ENCODE measurements at regions not wholly inside any gene's neighbourhood (a gene's known extent, or its start where the extent isn't known, plus 50 kb on each side); places are given as distances from the start of the nearest gene placed in this dataset.

DNA sequence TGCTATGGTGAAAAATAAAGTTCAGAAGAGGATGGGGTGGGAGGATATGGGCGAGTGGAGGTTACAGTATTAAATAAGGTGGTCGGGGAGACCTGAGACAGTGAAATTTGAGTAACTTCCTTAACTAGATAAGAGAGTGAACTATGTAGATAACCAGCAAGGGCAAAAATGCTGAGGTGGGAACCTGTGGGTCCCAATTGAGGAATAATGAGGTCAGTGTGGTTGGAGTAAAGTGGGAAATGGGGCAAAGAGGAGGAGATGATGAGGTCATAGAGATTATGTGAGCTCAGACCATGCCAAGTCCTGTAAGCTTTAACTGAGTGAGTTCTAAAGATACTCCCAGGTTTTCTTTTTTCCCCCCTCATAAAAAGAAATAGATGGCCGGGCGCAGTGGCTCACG is 614.6 kb upstream of the PLXNA2 start:
- no peak overlapping the region for H3K4me3 ChIP-seq (ENCODE audit: low read length)
- H3K36me3 Mint-ChIP-seq (ENCODE audit: low read depth), result no peaks in the 10 kb centered on the region
- CTCF ChIA-PET, result no interaction called here
- DNase-seq, result no peak
- H3K27me3 Mint-ChIP-seq, result peaks cover 9% of the 10 kb centered on the region
- intact Hi-C loops (cut with DNase I, micrococcal nuclease), result no loop called here
- H3K9me3 ChIP-seq (ENCODE audit: control insufficient read depth in 1 of 2, insufficient read depth in 1 of 2, low read length in 2 of 2), result peaks cover 0 to 4% of the 10 kb centered on the region in 2 experiments
- POLR2A ChIA-PET, result no interaction called here
- H3K36me3 ChIP-seq (ENCODE audit: insufficient read depth, low read length), result no peaks in the 10 kb centered on the region
- H3K27ac ChIP-seq (ENCODE audit: low read depth in 1 of 2, low read length in 2 of 2), result no peak overlapping the region
- TF ChIP-seq, protein P1, sequence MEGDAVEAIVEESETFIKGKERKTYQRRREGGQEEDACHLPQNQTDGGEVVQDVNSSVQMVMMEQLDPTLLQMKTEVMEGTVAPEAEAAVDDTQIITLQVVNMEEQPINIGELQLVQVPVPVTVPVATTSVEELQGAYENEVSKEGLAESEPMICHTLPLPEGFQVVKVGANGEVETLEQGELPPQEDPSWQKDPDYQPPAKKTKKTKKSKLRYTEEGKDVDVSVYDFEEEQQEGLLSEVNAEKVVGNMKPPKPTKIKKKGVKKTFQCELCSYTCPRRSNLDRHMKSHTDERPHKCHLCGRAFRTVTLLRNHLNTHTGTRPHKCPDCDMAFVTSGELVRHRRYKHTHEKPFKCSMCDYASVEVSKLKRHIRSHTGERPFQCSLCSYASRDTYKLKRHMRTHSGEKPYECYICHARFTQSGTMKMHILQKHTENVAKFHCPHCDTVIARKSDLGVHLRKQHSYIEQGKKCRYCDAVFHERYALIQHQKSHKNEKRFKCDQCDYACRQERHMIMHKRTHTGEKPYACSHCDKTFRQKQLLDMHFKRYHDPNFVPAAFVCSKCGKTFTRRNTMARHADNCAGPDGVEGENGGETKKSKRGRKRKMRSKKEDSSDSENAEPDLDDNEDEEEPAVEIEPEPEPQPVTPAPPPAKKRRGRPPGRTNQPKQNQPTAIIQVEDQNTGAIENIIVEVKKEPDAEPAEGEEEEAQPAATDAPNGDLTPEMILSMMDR (IDR thresholded peaks at IDR 0.05), result no peak
- no peak for ATAC-seq (ENCODE audit: poor library complexity)
- no peak overlapping the region for H3K27ac Mint-ChIP-seq
- H3K4me3 Mint-ChIP-seq, result no peak overlapping the region
- H3K9me3 Mint-ChIP-seq, result peaks cover 3% of the 10 kb centered on the region
- no peaks in the 10 kb centered on the region for H3K27me3 ChIP-seq (ENCODE audit: control insufficient read depth in 1 of 2, insufficient read depth in 2 of 2, low read length in 2 of 2)
- no peaks in the 10 kb centered on the region for H3K4me1 Mint-ChIP-seq (ENCODE audit: low read depth)
- no peaks in the 10 kb centered on the region for H3K4me1 ChIP-seq (ENCODE audit: insufficient read depth, low read length)

- TF ChIP-seq, protein P1 (IDR thresholded peaks at IDR 0.05), result no peak
- H3K36me3 ChIP-seq (ENCODE audit: insufficient read depth, low read length), result no peaks in the 10 kb centered on the region
- H3K4me3 ChIP-seq (ENCODE audit: low read length), result no peak overlapping the region
- no peak overlapping the region for H3K4me3 Mint-ChIP-seq
- H3K27me3 Mint-ChIP-seq, result no peaks in the 10 kb centered on the region
- no peak overlapping the region for H3K27ac ChIP-seq (ENCODE audit: low read depth in 1 of 2, low read length in 2 of 2)
- H3K27me3 ChIP-seq (ENCODE audit: control insufficient read depth in 1 of 2, insufficient read depth in 2 of 2, low read length in 2 of 2), result no peaks in the 10 kb centered on the region
- POLR2A ChIA-PET, result no interaction called here
- no peak for ATAC-seq (ENCODE audit: poor library complexity)
- DNase-seq, result no peak
- H3K9me3 ChIP-seq (ENCODE audit: control insufficient read depth in 1 of 2, insufficient read depth in 1 of 2, low read length in 2 of 2), result no peaks in the 10 kb centered on the region
- peaks cover 3% of the 10 kb centered on the region for H3K9me3 Mint-ChIP-seq
- intact Hi-C loops (cut with DNase I, micrococcal nuclease), result no loop called here
- no peaks in the 10 kb centered on the region for H3K36me3 Mint-ChIP-seq (ENCODE audit: low read depth)
- no peak overlapping the region for H3K27ac Mint-ChIP-seq
- H3K4me1 ChIP-seq (ENCODE audit: insufficient read depth, low read length), result no peaks in the 10 kb centered on the region
- CTCF ChIA-PET, result no interaction called here
- H3K4me1 Mint-ChIP-seq (ENCODE audit: low read depth), result no peaks in the 10 kb centered on the region
These were observed 620.3 kb upstream of the PLXNA2 start for GRCh38 chr1:208864366-208864965.

- H3K4me3 Mint-ChIP-seq, result no peak overlapping the region
- TF ChIP-seq, protein P1 (IDR thresholded peaks at IDR 0.05), result no peak
- no peaks in the 10 kb centered on the region for H3K4me1 Mint-ChIP-seq (ENCODE audit: low read depth)
- H3K27ac ChIP-seq (ENCODE audit: low read depth in 1 of 2, low read length in 2 of 2), result no peak overlapping the region
- H3K9me3 Mint-ChIP-seq, result peaks cover 3% of the 10 kb centered on the region
- DNase-seq (no peak), ATAC-seq (ENCODE audit: poor library complexity) (no peak)
- H3K36me3 Mint-ChIP-seq (ENCODE audit: low read depth), result no peaks in the 10 kb centered on the region
- no peaks in the 10 kb centered on the region for H3K36me3 ChIP-seq (ENCODE audit: insufficient read depth, low read length)
- ChIA-PET CTCF (no interaction called here), POLR2A (no interaction called here)
- H3K27me3 Mint-ChIP-seq, result no peaks in the 10 kb centered on the region
- intact Hi-C loops (cut with DNase I, micrococcal nuclease), result no loop called here
- no peaks in the 10 kb centered on the region for H3K9me3 ChIP-seq (ENCODE audit: control insufficient read depth in 1 of 2, insufficient read depth in 1 of 2, low read length in 2 of 2)
- H3K27ac Mint-ChIP-seq, result no peak overlapping the region
- no peaks in the 10 kb centered on the region for H3K4me1 ChIP-seq (ENCODE audit: insufficient read depth, low read length)
- H3K4me3 ChIP-seq (ENCODE audit: low read length), result no peak overlapping the region
- H3K27me3 ChIP-seq (ENCODE audit: control insufficient read depth in 1 of 2, insufficient read depth in 2 of 2, low read length in 2 of 2), result no peaks in the 10 kb centered on the region
These were observed 622.3 kb upstream of the PLXNA2 start for GRCh38 chr1:208866386-208866955.
